ENCODE measurements at regions not wholly inside any gene's neighbourhood (a gene's known extent, or its start where the extent isn't known, plus 50 kb on each side); places are given as distances from the start of the nearest gene placed in this dataset.
A peak's percentile ranks its signal among the peaks of the same experiment; 100 is the strongest.
"Not testable (repeated sequence)": the region's sequence is repeated elsewhere in the genome, so short reads cannot be mapped to it uniquely, and the experiment has no call there.

DNA sequence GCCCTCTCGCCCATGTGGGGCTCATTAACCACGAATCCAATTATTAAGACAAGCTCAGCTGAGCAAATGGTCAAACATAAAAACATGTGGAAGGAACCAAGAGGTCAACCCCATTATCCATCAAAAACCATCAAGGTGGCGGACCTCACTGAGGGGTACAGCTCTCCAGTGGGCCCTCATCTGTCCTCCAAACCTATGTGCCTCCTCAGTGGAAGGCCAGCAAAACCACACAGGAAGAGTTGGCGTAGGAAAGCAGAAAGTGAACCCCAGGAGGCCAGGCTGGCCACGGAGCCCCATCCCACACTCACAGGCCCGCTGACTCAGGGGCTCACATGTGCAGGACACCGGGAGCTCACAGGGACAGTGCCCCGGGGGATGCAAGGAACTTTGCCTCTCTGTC lies 66.5 kb upstream of the CLEC6A start:
- H3K4me3 ChIP-seq (ENCODE audit: low read length); H3K27ac ChIP-seq (ENCODE audit: low read length); H3K36me3 ChIP-seq (ENCODE audit: control insufficient read depth, insufficient read depth, low read length); DNase-seq; H3K9me3 ChIP-seq (replicated peaks; ENCODE audit: control insufficient read depth, low read depth, low read length); H3K4me1 ChIP-seq (ENCODE audit: control insufficient read depth, insufficient read depth, low read length): not testable (repeated sequence)
- peaks cover 10% of the 10 kb centered on the region for H3K27me3 ChIP-seq (ENCODE audit: control insufficient read depth, insufficient read depth, low read length)
- WGBS (ENCODE audit: insufficient coverage), result 92% methylated on average over 2 of the region's 8 CpGs

DNA sequence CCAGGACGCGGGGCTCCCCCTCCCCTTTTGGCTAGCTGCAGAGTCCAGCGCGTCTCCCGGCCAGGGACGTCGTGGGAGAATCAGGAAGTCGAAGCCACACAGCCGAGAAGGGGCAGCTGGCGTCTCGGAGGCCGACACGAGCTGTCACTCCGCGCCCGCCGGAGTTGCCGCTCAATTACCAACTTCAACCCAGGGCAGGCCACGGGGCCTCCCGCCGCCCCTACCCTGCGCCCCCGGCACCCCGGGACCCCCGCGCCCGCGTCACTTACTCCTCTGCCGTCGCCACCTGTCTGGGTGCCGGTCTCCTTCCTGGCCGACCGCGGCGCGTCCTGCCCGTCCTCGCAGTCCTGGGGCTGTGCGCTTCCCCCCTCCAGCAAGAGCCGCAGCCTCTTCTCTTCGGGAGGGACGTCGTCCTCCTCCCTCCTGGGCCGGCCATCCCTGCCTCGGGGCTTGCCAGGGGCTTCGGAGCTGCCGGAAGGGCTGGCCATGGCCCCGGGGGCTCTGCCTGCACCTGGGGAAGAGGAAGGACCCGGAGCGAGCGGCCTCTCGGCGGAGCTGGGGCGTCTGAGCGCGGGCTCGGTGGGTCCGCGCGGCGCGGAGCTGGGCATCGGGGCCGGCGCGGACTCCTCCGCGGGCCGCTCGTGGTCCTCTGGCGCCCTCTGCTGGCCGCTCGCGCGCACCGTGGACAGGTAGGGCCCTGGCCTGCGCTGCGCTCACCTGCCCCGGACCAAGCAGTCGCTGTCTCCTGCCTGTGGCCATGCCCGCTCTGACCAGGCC lies 65.6 kb upstream of the CLEC6A start:
- peak overlapping the region; percentile 29 for H3K4me3 ChIP-seq (ENCODE audit: low read length)
- H3K36me3 ChIP-seq (ENCODE audit: control insufficient read depth, insufficient read depth, low read length); H3K9me3 ChIP-seq (replicated peaks; ENCODE audit: control insufficient read depth, low read depth, low read length); H3K27ac ChIP-seq (ENCODE audit: low read length); H3K4me1 ChIP-seq (ENCODE audit: control insufficient read depth, insufficient read depth, low read length): not testable (repeated sequence)
- DNase-seq, result peak; percentile 63
- WGBS (ENCODE audit: insufficient coverage), result 0% methylated on average over 42 of the region's 81 CpGs
- peaks cover 10% of the 10 kb centered on the region for H3K27me3 ChIP-seq (ENCODE audit: control insufficient read depth, insufficient read depth, low read length)

DNA sequence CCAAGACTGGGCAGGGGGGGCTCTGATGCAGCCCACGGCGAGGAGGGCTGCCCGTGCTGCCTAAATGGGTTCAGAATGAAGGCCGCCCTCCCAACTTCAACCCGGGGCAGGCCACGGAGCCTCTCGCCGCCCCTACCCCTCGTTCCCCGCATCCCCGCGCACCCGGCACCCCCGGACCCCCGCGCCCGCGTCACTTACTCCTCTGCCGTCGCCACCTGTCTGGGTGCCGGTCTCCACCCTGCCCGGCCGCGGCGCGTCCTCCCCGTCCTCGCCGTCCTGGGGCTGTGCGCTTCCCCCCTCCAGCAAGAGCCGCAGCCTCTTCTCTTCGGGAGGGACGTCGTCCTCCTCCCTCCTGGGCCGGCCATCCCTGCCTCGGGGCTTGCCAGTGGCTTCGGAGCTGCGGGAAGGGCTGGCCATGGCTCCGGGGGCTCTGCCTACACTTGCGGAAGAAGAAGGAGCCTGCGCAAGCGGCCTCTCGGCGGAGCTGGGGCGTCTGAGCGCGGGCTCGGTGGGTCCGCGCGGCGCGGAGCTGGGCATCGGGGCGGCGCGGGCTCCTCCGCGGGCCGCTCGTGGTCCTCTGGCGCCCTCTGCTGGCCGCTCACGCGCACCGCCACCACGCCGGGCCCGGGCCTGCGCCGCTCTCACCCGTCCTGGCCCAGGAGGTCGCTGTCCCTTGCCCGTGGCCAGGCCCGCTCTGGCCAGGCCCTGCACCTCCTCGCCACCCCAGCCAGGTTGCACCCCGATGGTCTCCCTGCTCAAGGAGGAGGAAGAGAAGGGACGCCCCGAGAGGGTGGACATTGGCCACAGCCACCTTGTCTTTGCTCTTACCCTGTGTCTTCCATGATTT lies 59.3 kb upstream of the CLEC6A start:
- DNase-seq, result peak; percentile 46
- H3K27ac ChIP-seq (ENCODE audit: low read length); H3K36me3 ChIP-seq (ENCODE audit: control insufficient read depth, insufficient read depth, low read length); H3K27me3 ChIP-seq (ENCODE audit: control insufficient read depth, insufficient read depth, low read length); H3K9me3 ChIP-seq (replicated peaks; ENCODE audit: control insufficient read depth, low read depth, low read length); H3K4me1 ChIP-seq (ENCODE audit: control insufficient read depth, insufficient read depth, low read length): not testable (repeated sequence)
- WGBS (ENCODE audit: insufficient coverage), result 2% methylated on average over 60 of the region's 79 CpGs
- peak overlapping the region; percentile 35 for H3K4me3 ChIP-seq (ENCODE audit: low read length)

DNA sequence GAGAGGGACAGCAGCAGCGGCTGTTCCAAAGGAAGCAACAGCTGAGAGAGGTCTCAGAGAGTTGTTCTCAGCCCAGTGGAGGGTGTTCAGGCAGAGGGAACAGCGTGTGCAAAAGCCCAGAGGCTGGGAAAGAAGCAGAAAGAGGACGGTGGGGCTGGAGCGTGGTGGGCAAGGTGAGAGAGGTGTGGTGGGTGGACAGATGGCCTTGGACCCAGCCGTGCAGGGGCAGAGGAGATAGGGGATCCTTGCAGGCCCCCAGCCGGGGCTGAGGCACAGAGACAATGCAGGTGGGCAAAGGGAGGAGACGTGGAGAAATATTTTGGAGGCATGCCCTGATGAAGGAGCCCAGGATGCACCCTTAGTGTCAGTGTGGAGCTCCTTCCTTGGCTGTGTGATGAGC lies 58.4 kb upstream of the CLEC6A start:
- WGBS (ENCODE audit: insufficient coverage), result 63% methylated on average over 5 of the region's 7 CpGs
- H3K4me3 ChIP-seq (ENCODE audit: low read length); H3K27ac ChIP-seq (ENCODE audit: low read length); H3K9me3 ChIP-seq (replicated peaks; ENCODE audit: control insufficient read depth, low read depth, low read length); H3K36me3 ChIP-seq (ENCODE audit: control insufficient read depth, insufficient read depth, low read length); H3K27me3 ChIP-seq (ENCODE audit: control insufficient read depth, insufficient read depth, low read length); DNase-seq; H3K4me1 ChIP-seq (ENCODE audit: control insufficient read depth, insufficient read depth, low read length): not testable (repeated sequence)

DNA sequence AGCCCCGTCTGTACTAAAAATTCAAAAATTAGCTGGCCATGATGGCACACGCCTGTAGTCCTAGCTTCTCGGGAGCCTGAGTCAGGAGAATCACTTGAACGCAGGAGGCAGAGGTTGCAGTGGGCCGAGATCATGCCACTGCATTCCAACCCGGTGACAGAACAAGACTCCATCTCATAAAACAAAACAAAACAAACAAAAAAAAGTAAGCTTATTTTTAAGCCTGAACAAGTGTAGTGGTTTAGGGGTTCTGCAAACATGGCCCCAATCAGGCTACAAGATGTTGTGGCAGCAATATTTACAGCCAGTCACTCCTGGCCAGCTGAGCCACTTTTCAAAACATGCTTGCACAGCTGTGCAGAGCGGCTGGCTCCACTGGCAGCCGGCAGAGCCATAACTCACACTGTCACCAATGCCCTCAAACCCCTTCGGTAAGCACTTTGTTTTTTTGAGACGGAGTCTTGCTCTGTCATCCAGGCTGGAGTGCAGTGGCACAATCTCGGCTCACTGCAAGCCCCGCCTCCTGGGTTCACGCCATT lies 56.2 kb upstream of the CLEC6A start:
- not testable (repeated sequence) for H3K9me3 ChIP-seq (replicated peaks; ENCODE audit: control insufficient read depth, low read depth, low read length); H3K27me3 ChIP-seq (ENCODE audit: control insufficient read depth, insufficient read depth, low read length); H3K4me1 ChIP-seq (ENCODE audit: control insufficient read depth, insufficient read depth, low read length); H3K4me3 ChIP-seq (ENCODE audit: low read length); H3K27ac ChIP-seq (ENCODE audit: low read length); H3K36me3 ChIP-seq (ENCODE audit: control insufficient read depth, insufficient read depth, low read length)
- peak; percentile 9 for DNase-seq
- 74% methylated on average over 2 of the region's 13 CpGs for WGBS (ENCODE audit: insufficient coverage)

DNA sequence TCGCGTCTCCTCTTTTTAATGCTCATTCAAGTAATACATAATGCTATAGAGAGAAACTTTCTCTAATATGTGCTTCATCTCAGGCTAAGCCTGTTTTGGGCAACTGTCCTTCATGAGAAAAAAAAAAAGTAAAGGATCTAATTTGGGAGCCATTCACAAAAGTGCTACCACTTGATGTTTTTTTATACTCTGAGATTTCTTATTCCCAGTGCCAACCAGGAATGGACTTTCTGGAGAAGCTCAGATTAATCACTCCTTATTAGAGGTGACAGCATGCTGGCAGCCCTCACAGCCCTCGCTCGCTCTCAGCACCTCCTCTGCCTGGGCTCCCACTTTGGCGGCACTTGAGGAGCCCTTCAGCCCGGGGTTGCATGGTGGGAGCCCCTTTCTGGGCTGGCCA lies 51.9 kb upstream of the CLEC6A start:
- H3K36me3 ChIP-seq (ENCODE audit: control insufficient read depth, insufficient read depth, low read length); H3K27me3 ChIP-seq (ENCODE audit: control insufficient read depth, insufficient read depth, low read length); H3K4me3 ChIP-seq (ENCODE audit: low read length); H3K4me1 ChIP-seq (ENCODE audit: control insufficient read depth, insufficient read depth, low read length); H3K9me3 ChIP-seq (replicated peaks; ENCODE audit: control insufficient read depth, low read depth, low read length); H3K27ac ChIP-seq (ENCODE audit: low read length); DNase-seq: not testable (repeated sequence)
- no CpG with 5 or more reads among the region's 6 CpGs for WGBS (ENCODE audit: insufficient coverage)

DNA sequence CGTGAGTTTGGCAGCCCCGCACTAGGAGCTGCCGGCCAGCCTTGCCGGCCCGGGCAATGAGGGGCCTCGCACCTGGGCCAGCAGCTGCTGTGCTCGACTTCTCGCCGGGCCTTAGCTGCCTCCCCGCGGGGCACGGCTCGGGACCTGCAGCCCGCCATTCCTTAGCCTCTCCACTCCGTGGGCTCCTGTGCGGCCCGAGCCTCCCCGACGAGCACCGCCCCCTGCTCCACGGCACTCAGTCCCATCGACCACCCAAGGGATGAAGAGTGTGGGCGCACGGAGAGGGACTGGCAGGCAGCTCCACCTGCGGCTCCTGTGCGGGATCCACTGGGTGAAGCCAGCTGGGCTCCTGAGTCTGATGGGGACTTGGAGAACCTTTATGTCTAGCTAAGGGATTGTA lies 51.4 kb upstream of the CLEC6A start:
- not testable (repeated sequence) for H3K9me3 ChIP-seq (replicated peaks; ENCODE audit: control insufficient read depth, low read depth, low read length); H3K27ac ChIP-seq (ENCODE audit: low read length); DNase-seq; H3K27me3 ChIP-seq (ENCODE audit: control insufficient read depth, insufficient read depth, low read length); H3K36me3 ChIP-seq (ENCODE audit: control insufficient read depth, insufficient read depth, low read length); H3K4me3 ChIP-seq (ENCODE audit: low read length); H3K4me1 ChIP-seq (ENCODE audit: control insufficient read depth, insufficient read depth, low read length)
- 89% methylated on average over 26 of the region's 26 CpGs for WGBS (ENCODE audit: insufficient coverage)

Data from muscle of leg (tissue), 3 donors.